HCT116 (cell line): ENCODE measurements at regions not wholly inside any gene's neighbourhood (a gene's known extent, or its start where the extent isn't known, plus 50 kb on each side); places are given as distances from the start of the nearest gene placed in this dataset.

ENCODE experiments used
- EGR1 ChIP-seq: IDR thresholded peaks from 2 replicates; pipeline ENCODE4 v1.6.1; 2012; ENCODE audit warnings: low read depth
- EZH2 ChIP-seq: fragments of 200-600 bp; sonication (generic); IDR thresholded peaks from 2 replicates; pipeline ENCODE4 v1.6.1; 2017; ENCODE audit warnings: antibody characterized with exemption, mixed run types
- POLR2A ChIP-seq: IDR thresholded peaks from 2 replicates; pipeline ENCODE4 v1.7.0; 2011; ENCODE audit warnings: borderline replicate concordance; ENCODE audit not compliant: insufficient read depth, insufficient read length; ENCODE audit errors: extremely low read depth
- POLR2AphosphoS5 ChIP-seq: IDR thresholded peaks from 2 replicates; pipeline ENCODE4 v1.6.1; 2011; ENCODE audit warnings: mild to moderate bottlenecking, low read depth, low read length, moderate library complexity
- SP1 ChIP-seq: IDR thresholded peaks from 2 replicates; pipeline ENCODE4 v1.6.1; 2012; ENCODE audit warnings: low read depth
- SRF ChIP-seq: IDR thresholded peaks from 2 replicates; pipeline ENCODE4 v1.6.1; 2012; ENCODE audit warnings: low read depth
- TCF7L2 ChIP-seq: IDR thresholded peaks from 2 replicates; pipeline ENCODE4 v1.7.0; 2011; ENCODE audit warnings: borderline replicate concordance, inconsistent platforms; ENCODE audit not compliant: insufficient read depth, insufficient read length; ENCODE audit errors: extremely low read depth
- ZNF274 ChIP-seq: fragments of 200-500 bp; sonication (Bioruptor generic); IDR thresholded peaks from 2 replicates; pipeline ENCODE4 v1.6.1; 2014; ENCODE audit warnings: mild to moderate bottlenecking, low read depth, low read length, inconsistent platforms
- TF ChIP-seq, protein P1 (sequence below): IDR thresholded peaks from 2 replicates; pipeline ENCODE4 v1.6.1; 2012
- TF ChIP-seq, protein P2 (sequence below), 3 experiments: fragments of 200-600 bp in 1 of 3; sonication (generic) in 1 of 3; IDR thresholded peaks in 2 of 3; conservative IDR thresholded peaks in 1 of 3; 2 replicates each; pipeline ENCODE4 v1.5.1; 2012 to 2017; ENCODE audit warnings: low read depth in 2 of 3, low read length in 2 of 3, antibody characterized with exemption in 1 of 3, borderline replicate concordance in 1 of 3, control low read depth in 1 of 3, mild to moderate bottlenecking in 1 of 3, mixed read lengths in 1 of 3, mixed run types in 1 of 3, moderate library complexity in 1 of 3; ENCODE audit not compliant: insufficient read depth in 1 of 3
- TF ChIP-seq, protein P3 (sequence below): IDR thresholded peaks from 2 replicates; pipeline ENCODE4 v1.6.1; 2011; ENCODE audit warnings: mild to moderate bottlenecking, low read length, moderate library complexity; ENCODE audit not compliant: insufficient replicate concordance; ENCODE audit errors: extremely low read depth

GRCh38 chr5:30959238-30959637, 234.2 kb upstream of the CDH6 start:
- TF ChIP-seq SRF (no peak), ZNF274 (no peak), SP1 (no peak), TCF7L2 (no peak), POLR2AphosphoS5 (no peak), POLR2A (no peak), EGR1 (no peak), EZH2 (no peak)
- TF ChIP-seq, protein P1, sequence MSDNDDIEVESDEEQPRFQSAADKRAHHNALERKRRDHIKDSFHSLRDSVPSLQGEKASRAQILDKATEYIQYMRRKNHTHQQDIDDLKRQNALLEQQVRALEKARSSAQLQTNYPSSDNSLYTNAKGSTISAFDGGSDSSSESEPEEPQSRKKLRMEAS, result no peak
- TF ChIP-seq, protein P2, sequence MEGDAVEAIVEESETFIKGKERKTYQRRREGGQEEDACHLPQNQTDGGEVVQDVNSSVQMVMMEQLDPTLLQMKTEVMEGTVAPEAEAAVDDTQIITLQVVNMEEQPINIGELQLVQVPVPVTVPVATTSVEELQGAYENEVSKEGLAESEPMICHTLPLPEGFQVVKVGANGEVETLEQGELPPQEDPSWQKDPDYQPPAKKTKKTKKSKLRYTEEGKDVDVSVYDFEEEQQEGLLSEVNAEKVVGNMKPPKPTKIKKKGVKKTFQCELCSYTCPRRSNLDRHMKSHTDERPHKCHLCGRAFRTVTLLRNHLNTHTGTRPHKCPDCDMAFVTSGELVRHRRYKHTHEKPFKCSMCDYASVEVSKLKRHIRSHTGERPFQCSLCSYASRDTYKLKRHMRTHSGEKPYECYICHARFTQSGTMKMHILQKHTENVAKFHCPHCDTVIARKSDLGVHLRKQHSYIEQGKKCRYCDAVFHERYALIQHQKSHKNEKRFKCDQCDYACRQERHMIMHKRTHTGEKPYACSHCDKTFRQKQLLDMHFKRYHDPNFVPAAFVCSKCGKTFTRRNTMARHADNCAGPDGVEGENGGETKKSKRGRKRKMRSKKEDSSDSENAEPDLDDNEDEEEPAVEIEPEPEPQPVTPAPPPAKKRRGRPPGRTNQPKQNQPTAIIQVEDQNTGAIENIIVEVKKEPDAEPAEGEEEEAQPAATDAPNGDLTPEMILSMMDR (IDR thresholded peaks at IDR 0.05 in 2 of 3, conservative IDR thresholded peaks at IDR 0.05 in 1 of 3; ENCODE audit: borderline replicate concordance in 1 of 3, insufficient read depth in 1 of 3, low read depth in 2 of 3, low read length in 2 of 3), result no peak
- TF ChIP-seq, protein P3, sequence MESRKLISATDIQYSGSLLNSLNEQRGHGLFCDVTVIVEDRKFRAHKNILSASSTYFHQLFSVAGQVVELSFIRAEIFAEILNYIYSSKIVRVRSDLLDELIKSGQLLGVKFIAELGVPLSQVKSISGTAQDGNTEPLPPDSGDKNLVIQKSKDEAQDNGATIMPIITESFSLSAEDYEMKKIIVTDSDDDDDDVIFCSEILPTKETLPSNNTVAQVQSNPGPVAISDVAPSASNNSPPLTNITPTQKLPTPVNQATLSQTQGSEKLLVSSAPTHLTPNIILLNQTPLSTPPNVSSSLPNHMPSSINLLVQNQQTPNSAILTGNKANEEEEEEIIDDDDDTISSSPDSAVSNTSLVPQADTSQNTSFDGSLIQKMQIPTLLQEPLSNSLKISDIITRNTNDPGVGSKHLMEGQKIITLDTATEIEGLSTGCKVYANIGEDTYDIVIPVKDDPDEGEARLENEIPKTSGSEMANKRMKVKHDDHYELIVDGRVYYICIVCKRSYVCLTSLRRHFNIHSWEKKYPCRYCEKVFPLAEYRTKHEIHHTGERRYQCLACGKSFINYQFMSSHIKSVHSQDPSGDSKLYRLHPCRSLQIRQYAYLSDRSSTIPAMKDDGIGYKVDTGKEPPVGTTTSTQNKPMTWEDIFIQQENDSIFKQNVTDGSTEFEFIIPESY, result no peak
